ENCODE measurements at regions not wholly inside any gene's neighbourhood (a gene's known extent, or its start where the extent isn't known, plus 50 kb on each side); places are given as distances from the start of the nearest gene placed in this dataset.

- H3K4me1 Mint-ChIP-seq (ENCODE audit: low read depth): peaks cover 20% of the 10 kb centered on the region
- TF ChIP-seq CTCF (IDR thresholded peaks at IDR 0.05): no peak
- no peaks in the 10 kb centered on the region for H3K27me3 Mint-ChIP-seq (ENCODE audit: insufficient read depth)
- no peak for DNase-seq
- H3K4me3 Mint-ChIP-seq: no peak overlapping the region
- no peaks in the 10 kb centered on the region for H3K36me3 Mint-ChIP-seq (ENCODE audit: low read depth)
- H3K9me3 Mint-ChIP-seq: no peaks in the 10 kb centered on the region
- H3K27ac Mint-ChIP-seq: no peak overlapping the region
Measured at GRCh38 chrX:68930542-68931317, 101.9 kb downstream of the EFNB1 start.

- Mint-ChIP-seq H3K4me3 (no peak overlapping the region), H3K4me1 (ENCODE audit: low read depth) (peaks cover 20% of the 10 kb centered on the region), H3K9me3 (no peaks in the 10 kb centered on the region), H3K27ac (no peak overlapping the region), H3K27me3 (ENCODE audit: insufficient read depth) (peaks cover 1% of the 10 kb centered on the region; the same call in 1 of the 2 replicates), H3K36me3 (ENCODE audit: low read depth) (no peaks in the 10 kb centered on the region)
- DNase-seq: peak; percentile 41
- TF ChIP-seq CTCF (IDR thresholded peaks at IDR 0.05): no peak
Measured at GRCh38 chrX:68929332-68930150, 100.7 kb downstream of the EFNB1 start.

GRCh38 chrX:68928401-68928800 is 99.6 kb downstream of the EFNB1 start:
- Mint-ChIP-seq H3K4me3 (no peak overlapping the region), H3K27me3 (ENCODE audit: insufficient read depth) (peaks cover 4% of the 10 kb centered on the region; the same call in 1 of the 2 replicates), H3K9me3 (no peaks in the 10 kb centered on the region), H3K4me1 (ENCODE audit: low read depth) (peaks cover 20% of the 10 kb centered on the region), H3K36me3 (ENCODE audit: low read depth) (no peaks in the 10 kb centered on the region), H3K27ac (no peak overlapping the region)
- TF ChIP-seq CTCF (IDR thresholded peaks at IDR 0.05): no peak
- DNase-seq: no peak

GRCh38 chrX:68927178-68927577 is 98.4 kb downstream of the EFNB1 start:
- Mint-ChIP-seq H3K9me3 (no peaks in the 10 kb centered on the region), H3K27me3 (ENCODE audit: insufficient read depth) (peaks cover 9% of the 10 kb centered on the region; the same call in 1 of the 2 replicates), H3K4me3 (no peak overlapping the region), H3K36me3 (ENCODE audit: low read depth) (no peaks in the 10 kb centered on the region), H3K4me1 (ENCODE audit: low read depth) (peaks cover 20% of the 10 kb centered on the region), H3K27ac (no peak overlapping the region)
- no peak for TF ChIP-seq CTCF (IDR thresholded peaks at IDR 0.05)
- no peak for DNase-seq

GRCh38 chrX:68923147-68923546 is 94.3 kb downstream of the EFNB1 start:
- H3K4me3 Mint-ChIP-seq: no peak overlapping the region
- H3K27ac Mint-ChIP-seq: no peak overlapping the region
- no peak for TF ChIP-seq CTCF (IDR thresholded peaks at IDR 0.05)
- no peaks in the 10 kb centered on the region for H3K36me3 Mint-ChIP-seq (ENCODE audit: low read depth)
- DNase-seq: no peak
- H3K9me3 Mint-ChIP-seq: no peaks in the 10 kb centered on the region
- no peaks in the 10 kb centered on the region for H3K4me1 Mint-ChIP-seq (ENCODE audit: low read depth)
- peaks cover 12% of the 10 kb centered on the region; the same call in 1 of the 2 replicates for H3K27me3 Mint-ChIP-seq (ENCODE audit: insufficient read depth)

All from HFFc6 (cell line).